ENCODE measurements at regions not wholly inside any gene's neighbourhood (a gene's known extent, or its start where the extent isn't known, plus 50 kb on each side); places are given as distances from the start of the nearest gene placed in this dataset.
"Not testable (repeated sequence)": the region's sequence is repeated elsewhere in the genome, so short reads cannot be mapped to it uniquely, and the experiment has no call there.

DNA sequence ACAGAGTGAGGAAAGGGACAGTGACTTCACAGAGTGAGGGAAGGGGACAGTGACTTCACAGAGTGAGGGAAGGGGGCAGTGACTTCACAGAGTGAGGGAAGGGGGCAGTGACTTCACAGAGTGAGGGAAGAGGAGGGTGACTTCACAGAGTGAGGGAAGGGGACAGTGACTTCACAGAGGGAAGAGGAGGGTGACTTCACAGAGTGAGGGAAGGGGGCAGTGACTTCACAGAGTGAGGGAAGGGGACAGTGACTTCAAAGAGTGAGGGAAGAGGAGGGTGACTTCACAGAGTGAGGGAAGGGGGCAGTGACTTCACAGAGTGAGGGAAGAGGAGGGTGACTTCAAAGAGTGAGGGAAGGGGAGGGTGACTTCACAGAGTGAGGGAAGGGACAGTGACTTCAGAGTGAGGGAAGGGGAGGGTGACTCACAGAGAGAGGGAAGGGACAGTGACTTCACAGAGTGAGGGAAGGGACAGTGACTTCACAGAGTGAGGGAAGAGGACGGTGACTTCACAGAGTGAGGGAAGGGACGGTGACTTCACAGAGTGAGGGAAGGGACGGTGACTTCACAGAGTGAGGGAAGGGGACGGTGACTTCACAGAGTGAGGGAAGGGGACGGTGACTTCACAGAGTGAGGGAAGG, 142.0 kb upstream of the PITRM1 start:
- not testable (repeated sequence) for TF ChIP-seq CTCF, POLR2A (IDR thresholded peaks at IDR 0.05)
